HFFc6 (cell line): ENCODE measurements at regions not wholly inside any gene's neighbourhood (a gene's known extent, or its start where the extent isn't known, plus 50 kb on each side); places are given as distances from the start of the nearest gene placed in this dataset.

Experiments used
- DNase-seq: peaks from one replicate; pipeline ENCODE4 v3.0.0-alpha.2; 2018
- H3K27ac Mint-ChIP-seq: 2 replicates; pipeline ENCODE4 v1.8.0; 2020; ENCODE audit warnings: mild to moderate bottlenecking, mixed read lengths
- H3K27me3 Mint-ChIP-seq: 2 replicates; pipeline ENCODE4 v1.8.0; 2021; ENCODE audit warnings: mild to moderate bottlenecking, moderate library complexity, mixed read lengths; ENCODE audit not compliant: insufficient read depth
- H3K36me3 Mint-ChIP-seq: 2 replicates; pipeline ENCODE4 v1.8.0; 2021; ENCODE audit warnings: low read depth, mixed read lengths
- H3K4me1 Mint-ChIP-seq: 2 replicates; pipeline ENCODE4 v1.8.0; 2020; ENCODE audit warnings: low read depth, mixed read lengths
- H3K4me3 Mint-ChIP-seq: 2 replicates; pipeline ENCODE4 v1.8.0; 2020; ENCODE audit warnings: mild to moderate bottlenecking, moderate library complexity, mixed read lengths
- H3K9me3 Mint-ChIP-seq: 2 replicates; pipeline ENCODE4 v1.8.0; 2020; ENCODE audit warnings: mild to moderate bottlenecking, mixed read lengths
- TF ChIP-seq, protein P1 (sequence below): fragments of 200-600 bp; sonication (generic); IDR thresholded peaks from 2 replicates; pipeline ENCODE4 v1.5.0; 2021; ENCODE audit warnings: antibody characterized with exemption, mild to moderate bottlenecking

DNA sequence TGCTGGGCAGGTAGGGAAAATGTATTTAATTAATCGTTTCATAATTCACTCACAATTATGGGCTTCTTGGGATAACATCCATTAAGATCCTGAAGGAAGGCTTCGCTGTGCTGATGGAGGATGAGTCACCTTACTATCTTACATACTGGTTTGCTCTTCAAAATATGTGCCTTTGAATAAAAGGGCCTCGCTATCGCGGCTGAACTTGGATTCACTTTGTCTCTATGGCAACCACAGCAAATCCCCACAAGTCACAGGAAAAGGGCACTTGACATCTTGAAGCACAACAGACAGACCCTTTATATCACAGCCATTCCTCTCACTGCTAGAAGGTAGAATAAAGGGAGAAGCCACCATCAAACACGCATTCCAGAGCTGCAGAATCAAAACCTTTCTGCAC lies 141.3 kb upstream of the MYLIP start:
- DNase-seq = no peak

DNA sequence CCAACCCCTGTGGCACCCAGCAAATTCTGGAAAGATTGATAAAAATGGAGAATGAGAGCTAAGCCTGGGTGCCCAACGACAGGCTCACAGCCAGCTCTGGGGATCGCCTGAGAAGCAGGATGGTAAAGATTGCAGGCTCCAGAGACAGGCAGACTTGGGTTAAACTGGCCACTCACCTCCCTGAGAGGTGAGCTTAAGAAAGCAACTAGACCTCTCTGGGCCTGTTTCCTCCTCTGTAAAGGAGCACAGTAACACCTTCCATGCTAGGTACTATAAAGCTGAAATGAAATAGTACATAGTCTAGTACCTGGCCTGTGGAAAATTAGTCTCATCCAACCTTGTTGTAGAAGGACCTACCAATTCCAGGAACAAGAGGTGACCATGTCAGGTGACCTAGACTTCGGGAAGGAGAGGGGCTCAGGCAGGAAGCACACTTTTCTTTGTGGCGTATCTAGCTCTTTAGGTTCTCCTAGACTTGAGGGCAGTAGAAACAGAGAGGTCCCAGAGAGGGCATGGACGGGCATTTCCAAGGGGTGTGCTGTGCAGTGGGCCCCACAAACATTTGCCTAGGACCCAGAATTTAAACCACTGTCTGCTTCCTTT lies 142.8 kb upstream of the MYLIP start:
- Mint-ChIP-seq H3K27me3 (peaks cover 2% of the 10 kb centered on the region; the same call in 1 of the 2 replicates), H3K27ac (no peak overlapping the region), H3K4me3 (no peak overlapping the region), H3K4me1 (no peaks in the 10 kb centered on the region), H3K9me3 (peaks cover 23% of the 10 kb centered on the region), H3K36me3 (no peaks in the 10 kb centered on the region)
- TF ChIP-seq, protein P1, sequence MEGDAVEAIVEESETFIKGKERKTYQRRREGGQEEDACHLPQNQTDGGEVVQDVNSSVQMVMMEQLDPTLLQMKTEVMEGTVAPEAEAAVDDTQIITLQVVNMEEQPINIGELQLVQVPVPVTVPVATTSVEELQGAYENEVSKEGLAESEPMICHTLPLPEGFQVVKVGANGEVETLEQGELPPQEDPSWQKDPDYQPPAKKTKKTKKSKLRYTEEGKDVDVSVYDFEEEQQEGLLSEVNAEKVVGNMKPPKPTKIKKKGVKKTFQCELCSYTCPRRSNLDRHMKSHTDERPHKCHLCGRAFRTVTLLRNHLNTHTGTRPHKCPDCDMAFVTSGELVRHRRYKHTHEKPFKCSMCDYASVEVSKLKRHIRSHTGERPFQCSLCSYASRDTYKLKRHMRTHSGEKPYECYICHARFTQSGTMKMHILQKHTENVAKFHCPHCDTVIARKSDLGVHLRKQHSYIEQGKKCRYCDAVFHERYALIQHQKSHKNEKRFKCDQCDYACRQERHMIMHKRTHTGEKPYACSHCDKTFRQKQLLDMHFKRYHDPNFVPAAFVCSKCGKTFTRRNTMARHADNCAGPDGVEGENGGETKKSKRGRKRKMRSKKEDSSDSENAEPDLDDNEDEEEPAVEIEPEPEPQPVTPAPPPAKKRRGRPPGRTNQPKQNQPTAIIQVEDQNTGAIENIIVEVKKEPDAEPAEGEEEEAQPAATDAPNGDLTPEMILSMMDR = no peak
- DNase-seq = no peak

More for the DNA sequence above, 141.3 kb upstream of the MYLIP start:
- Mint-ChIP-seq H3K27me3 (no peaks in the 10 kb centered on the region; the same call in 1 of the 2 replicates), H3K36me3 (no peaks in the 10 kb centered on the region), H3K4me3 (no peak overlapping the region), H3K4me1 (no peaks in the 10 kb centered on the region), H3K9me3 (peaks cover 20% of the 10 kb centered on the region), H3K27ac (no peak overlapping the region)
- TF ChIP-seq, protein P1 = no peak

DNA sequence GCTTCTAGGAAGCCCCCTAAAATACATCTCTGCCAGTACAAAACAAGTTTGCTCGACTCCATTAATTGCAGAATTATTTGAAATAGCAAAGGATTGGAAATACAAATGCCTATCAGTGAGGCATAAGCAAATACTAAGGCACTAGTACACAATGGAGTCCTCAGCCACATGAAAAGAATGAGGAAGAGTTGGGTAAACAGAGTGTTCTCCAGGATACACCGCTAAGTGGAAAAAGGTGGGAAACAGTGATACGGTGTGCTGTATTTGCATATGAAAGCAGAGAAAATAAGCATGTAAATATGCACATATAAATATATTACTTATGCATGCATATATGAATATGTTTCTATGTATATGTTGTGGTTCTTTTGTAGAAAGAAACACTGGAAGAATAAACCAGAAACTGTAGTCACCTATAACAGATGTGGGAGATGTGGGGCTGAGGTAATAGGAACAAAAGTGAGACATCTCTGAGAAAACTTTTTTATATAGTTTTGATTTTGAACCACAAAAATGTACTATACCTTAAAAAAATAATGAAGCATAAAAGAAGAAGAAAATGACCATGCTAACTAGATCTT lies 143.4 kb upstream of the MYLIP start:
- no peaks in the 10 kb centered on the region for H3K4me1 Mint-ChIP-seq
- H3K9me3 Mint-ChIP-seq = peaks cover 28% of the 10 kb centered on the region
- H3K36me3 Mint-ChIP-seq = no peaks in the 10 kb centered on the region
- TF ChIP-seq, protein P1 = no peak
- no peak overlapping the region for H3K27ac Mint-ChIP-seq
- no peak for DNase-seq
- peaks cover 2% of the 10 kb centered on the region; the same call in 1 of the 2 replicates for H3K27me3 Mint-ChIP-seq
- no peak overlapping the region for H3K4me3 Mint-ChIP-seq

DNA sequence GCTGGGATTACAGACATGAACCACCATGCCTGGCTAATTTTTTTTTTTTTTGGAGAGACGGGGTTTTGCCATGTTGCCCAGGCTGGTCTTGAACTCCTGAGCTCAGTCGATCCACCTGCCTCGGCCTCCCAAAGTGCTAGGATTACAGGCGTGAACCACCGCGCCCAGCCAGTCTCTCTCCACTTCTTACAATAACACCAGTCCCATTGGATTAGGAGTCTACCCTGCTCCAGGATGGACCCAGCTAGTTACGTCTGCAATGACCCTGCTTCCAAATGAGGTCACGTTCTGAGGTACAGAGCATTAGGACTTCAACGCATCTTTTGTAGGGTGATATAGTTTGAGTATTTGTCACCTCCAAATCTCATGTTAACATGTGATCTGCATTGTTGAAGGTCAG lies 146.9 kb upstream of the MYLIP start:
- H3K27me3 Mint-ChIP-seq = peaks cover 2% of the 10 kb centered on the region; the same call in 1 of the 2 replicates
- no peak overlapping the region for H3K4me3 Mint-ChIP-seq
- DNase-seq = no peak
- H3K36me3 Mint-ChIP-seq = no peaks in the 10 kb centered on the region
- H3K9me3 Mint-ChIP-seq = peaks cover 27% of the 10 kb centered on the region
- H3K27ac Mint-ChIP-seq = no peak overlapping the region
- TF ChIP-seq, protein P1 = no peak
- no peaks in the 10 kb centered on the region for H3K4me1 Mint-ChIP-seq

DNA sequence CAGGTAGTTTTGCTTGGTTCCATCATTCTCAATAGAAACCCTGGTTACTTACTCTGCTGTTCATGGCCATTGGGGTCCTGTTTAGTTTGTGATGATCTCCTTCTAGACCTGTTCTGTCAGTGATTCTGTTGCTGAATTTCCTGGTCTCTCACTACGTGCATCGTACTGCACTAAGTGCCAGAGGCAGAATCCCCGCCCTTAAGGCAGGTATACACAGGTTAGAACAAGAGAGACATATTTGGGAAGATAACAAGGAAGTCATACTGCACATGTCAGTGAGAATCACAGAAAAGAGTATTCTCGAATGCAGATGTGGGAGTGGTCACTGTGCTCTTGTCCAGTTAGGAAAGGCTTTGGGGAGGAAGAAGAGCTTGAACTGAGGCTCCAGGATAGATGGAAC lies 148.1 kb upstream of the MYLIP start:
- Mint-ChIP-seq H3K27me3 (peaks cover 2% of the 10 kb centered on the region; the same call in 1 of the 2 replicates), H3K4me1 (no peaks in the 10 kb centered on the region), H3K27ac (no peak overlapping the region), H3K36me3 (no peaks in the 10 kb centered on the region), H3K4me3 (no peak overlapping the region), H3K9me3 (peaks cover 23% of the 10 kb centered on the region)
- TF ChIP-seq, protein P1 = no peak
- DNase-seq = no peak
